ENCODE measurements at regions not wholly inside any gene's neighbourhood (a gene's known extent, or its start where the extent isn't known, plus 50 kb on each side); places are given as distances from the start of the nearest gene placed in this dataset.

DNA sequence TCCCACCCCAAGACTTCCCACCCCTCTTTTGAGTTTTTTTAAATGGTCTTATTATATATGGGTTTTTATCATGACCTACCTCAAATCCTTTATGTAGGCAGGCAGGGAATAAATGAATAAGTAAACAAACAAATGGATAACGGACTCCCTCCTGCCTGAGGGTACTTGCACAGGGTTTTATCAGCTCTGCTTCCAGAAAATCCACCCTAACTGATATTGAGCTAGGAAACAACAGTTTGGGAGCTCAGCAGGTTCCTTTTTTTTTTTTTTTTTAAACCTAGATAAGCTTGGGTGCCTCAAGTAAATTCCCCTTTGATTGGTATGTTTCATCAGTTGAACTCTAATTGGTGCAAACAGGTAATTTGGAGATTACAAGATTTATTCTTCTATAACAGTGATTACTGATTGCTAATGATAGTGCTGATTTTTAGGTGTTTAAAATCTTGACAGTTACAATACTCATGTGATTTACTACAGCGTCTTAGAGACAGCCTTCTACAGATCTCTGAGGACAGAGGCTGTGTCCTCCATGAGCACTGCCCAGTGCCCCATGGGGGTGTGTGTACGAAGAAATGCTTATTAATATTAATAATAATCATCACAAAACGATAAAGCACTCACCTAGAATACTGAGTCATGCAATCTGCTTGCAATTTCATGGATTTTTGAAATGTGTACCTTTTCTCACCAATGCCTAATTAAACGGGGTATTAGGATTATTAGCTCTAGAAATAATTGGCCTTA lies 347.4 kb downstream of the RRAGC start (continued):
- TF ChIP-seq, protein P1, sequence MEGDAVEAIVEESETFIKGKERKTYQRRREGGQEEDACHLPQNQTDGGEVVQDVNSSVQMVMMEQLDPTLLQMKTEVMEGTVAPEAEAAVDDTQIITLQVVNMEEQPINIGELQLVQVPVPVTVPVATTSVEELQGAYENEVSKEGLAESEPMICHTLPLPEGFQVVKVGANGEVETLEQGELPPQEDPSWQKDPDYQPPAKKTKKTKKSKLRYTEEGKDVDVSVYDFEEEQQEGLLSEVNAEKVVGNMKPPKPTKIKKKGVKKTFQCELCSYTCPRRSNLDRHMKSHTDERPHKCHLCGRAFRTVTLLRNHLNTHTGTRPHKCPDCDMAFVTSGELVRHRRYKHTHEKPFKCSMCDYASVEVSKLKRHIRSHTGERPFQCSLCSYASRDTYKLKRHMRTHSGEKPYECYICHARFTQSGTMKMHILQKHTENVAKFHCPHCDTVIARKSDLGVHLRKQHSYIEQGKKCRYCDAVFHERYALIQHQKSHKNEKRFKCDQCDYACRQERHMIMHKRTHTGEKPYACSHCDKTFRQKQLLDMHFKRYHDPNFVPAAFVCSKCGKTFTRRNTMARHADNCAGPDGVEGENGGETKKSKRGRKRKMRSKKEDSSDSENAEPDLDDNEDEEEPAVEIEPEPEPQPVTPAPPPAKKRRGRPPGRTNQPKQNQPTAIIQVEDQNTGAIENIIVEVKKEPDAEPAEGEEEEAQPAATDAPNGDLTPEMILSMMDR (IDR thresholded peaks at IDR 0.05; ENCODE audit: low read depth, low read length, missing input control), result no peak

DNA sequence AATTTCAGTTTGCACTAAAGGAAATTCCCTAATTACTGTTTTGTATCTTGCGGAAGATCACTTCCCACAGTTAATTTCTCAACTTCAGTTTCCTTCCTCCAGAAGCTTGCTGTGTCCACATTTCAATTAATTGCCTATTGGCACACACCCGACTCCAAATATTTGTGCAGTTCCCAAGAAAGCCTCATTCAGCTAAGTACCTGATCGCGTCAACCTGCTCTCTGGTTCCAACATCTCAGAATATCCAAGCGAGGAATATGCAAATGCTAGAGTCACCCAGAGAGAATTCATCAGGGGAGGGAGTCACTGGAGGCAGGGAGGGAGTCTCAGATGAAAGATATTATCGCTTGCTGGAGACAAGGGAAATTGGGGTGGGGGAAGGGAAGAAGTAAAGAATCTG lies 351.3 kb downstream of the RRAGC start:
- 29% methylated on average over 6 of the region's 6 CpGs for WGBS
- Histone ChIP-seq H3K27ac (ENCODE audit: low read depth in 1 of 2, low read length in 2 of 2) (no peak overlapping the region), H3K9ac (ENCODE audit: low read depth in 1 of 2, low read length in 2 of 2) (no peak overlapping the region), H3K9me3 (ENCODE audit: control insufficient read depth in 4 of 4, low read length in 3 of 4) (no peaks in the 10 kb centered on the region), H3K36me3 (ENCODE audit: control insufficient read depth in 4 of 4, insufficient read depth in 3 of 4, low read depth in 1 of 4, low read length in 3 of 4) (no peaks in the 10 kb centered on the region), H3K4me3 (ENCODE audit: low read depth in 1 of 3, low read length in 3 of 3) (no peak overlapping the region), H3K27me3 (ENCODE audit: control insufficient read depth in 4 of 4, insufficient read depth in 4 of 4, low read length in 3 of 4) (peaks cover 0 to 11% (median under 1%) of the 10 kb centered on the region in 4 donors), H3K4me1 (ENCODE audit: control insufficient read depth in 4 of 4, insufficient read depth in 4 of 4, low read length in 3 of 4) (no peaks in the 10 kb centered on the region)
- no peak for TF ChIP-seq RAD21 (IDR thresholded peaks at IDR 0.05)
- TF ChIP-seq RXRA (IDR thresholded peaks at IDR 0.05), result no peak
- TF ChIP-seq FOXA2 (IDR thresholded peaks at IDR 0.05), result no peak
- DNase-seq (ENCODE audit: low spot score), result no peak

DNA sequence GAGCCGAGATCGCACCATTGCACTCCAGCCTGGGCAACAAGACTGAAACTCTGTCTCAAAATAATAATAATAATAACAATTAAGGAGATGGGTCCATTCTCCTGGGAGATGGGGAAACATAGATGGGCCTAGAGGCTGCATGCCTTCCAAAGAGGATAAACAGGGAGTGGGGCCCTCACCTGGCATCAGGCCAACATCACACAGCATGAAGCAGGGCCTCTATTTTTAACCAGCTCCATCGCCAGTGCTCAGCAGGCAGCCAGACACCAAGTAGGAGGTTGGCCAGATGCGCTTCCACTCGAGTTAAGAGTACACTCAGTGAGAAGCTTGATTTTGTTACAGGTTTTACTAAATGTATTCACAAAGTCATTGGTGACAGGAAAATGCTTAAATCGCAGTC lies 352.0 kb downstream of the RRAGC start:
- TF ChIP-seq, protein P2, sequence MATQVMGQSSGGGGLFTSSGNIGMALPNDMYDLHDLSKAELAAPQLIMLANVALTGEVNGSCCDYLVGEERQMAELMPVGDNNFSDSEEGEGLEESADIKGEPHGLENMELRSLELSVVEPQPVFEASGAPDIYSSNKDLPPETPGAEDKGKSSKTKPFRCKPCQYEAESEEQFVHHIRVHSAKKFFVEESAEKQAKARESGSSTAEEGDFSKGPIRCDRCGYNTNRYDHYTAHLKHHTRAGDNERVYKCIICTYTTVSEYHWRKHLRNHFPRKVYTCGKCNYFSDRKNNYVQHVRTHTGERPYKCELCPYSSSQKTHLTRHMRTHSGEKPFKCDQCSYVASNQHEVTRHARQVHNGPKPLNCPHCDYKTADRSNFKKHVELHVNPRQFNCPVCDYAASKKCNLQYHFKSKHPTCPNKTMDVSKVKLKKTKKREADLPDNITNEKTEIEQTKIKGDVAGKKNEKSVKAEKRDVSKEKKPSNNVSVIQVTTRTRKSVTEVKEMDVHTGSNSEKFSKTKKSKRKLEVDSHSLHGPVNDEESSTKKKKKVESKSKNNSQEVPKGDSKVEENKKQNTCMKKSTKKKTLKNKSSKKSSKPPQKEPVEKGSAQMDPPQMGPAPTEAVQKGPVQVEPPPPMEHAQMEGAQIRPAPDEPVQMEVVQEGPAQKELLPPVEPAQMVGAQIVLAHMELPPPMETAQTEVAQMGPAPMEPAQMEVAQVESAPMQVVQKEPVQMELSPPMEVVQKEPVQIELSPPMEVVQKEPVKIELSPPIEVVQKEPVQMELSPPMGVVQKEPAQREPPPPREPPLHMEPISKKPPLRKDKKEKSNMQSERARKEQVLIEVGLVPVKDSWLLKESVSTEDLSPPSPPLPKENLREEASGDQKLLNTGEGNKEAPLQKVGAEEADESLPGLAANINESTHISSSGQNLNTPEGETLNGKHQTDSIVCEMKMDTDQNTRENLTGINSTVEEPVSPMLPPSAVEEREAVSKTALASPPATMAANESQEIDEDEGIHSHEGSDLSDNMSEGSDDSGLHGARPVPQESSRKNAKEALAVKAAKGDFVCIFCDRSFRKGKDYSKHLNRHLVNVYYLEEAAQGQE (IDR thresholded peaks at IDR 0.05), result no peak
- TF ChIP-seq, protein P3, sequence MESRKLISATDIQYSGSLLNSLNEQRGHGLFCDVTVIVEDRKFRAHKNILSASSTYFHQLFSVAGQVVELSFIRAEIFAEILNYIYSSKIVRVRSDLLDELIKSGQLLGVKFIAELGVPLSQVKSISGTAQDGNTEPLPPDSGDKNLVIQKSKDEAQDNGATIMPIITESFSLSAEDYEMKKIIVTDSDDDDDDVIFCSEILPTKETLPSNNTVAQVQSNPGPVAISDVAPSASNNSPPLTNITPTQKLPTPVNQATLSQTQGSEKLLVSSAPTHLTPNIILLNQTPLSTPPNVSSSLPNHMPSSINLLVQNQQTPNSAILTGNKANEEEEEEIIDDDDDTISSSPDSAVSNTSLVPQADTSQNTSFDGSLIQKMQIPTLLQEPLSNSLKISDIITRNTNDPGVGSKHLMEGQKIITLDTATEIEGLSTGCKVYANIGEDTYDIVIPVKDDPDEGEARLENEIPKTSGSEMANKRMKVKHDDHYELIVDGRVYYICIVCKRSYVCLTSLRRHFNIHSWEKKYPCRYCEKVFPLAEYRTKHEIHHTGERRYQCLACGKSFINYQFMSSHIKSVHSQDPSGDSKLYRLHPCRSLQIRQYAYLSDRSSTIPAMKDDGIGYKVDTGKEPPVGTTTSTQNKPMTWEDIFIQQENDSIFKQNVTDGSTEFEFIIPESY (IDR thresholded peaks at IDR 0.05), result no peak
- TF ChIP-seq EGR1 (IDR thresholded peaks at IDR 0.05; ENCODE audit: low read depth in 2 of 2) (no peak), YY1 (IDR thresholded peaks at IDR 0.05) (no peak), NR2F2 (IDR thresholded peaks at IDR 0.05) (no peak), TAF1 (conservative IDR thresholded peaks at IDR 0.05) (no peak)
- no peak overlapping the region for H3K27ac ChIP-seq (ENCODE audit: low read depth in 1 of 2, low read length in 2 of 2)
- no peaks in the 10 kb centered on the region for H3K36me3 ChIP-seq (ENCODE audit: control insufficient read depth in 4 of 4, insufficient read depth in 3 of 4, low read depth in 1 of 4, low read length in 3 of 4)
- H3K4me3 ChIP-seq (ENCODE audit: low read depth in 1 of 3, low read length in 3 of 3), result no peak overlapping the region
- WGBS, result 84% methylated on average over 6 of the region's 6 CpGs
- peaks cover 0 to 11% (median under 1%) of the 10 kb centered on the region in 4 donors for H3K27me3 ChIP-seq (ENCODE audit: control insufficient read depth in 4 of 4, insufficient read depth in 4 of 4, low read length in 3 of 4)
- DNase-seq (ENCODE audit: low spot score), result no peak
- H3K4me1 ChIP-seq (ENCODE audit: control insufficient read depth in 4 of 4, insufficient read depth in 4 of 4, low read length in 3 of 4), result no peaks in the 10 kb centered on the region
- H3K9me3 ChIP-seq (ENCODE audit: control insufficient read depth in 4 of 4, low read length in 3 of 4), result no peaks in the 10 kb centered on the region
- H3K9ac ChIP-seq (ENCODE audit: low read depth in 1 of 2, low read length in 2 of 2), result no peak overlapping the region

Data from liver (tissue), 8 donors.